ENCODE measurements at regions not wholly inside any gene's neighbourhood (a gene's known extent, or its start where the extent isn't known, plus 50 kb on each side); places are given as distances from the start of the nearest gene placed in this dataset.

- Histone ChIP-seq H4K20me1 (ENCODE audit: insufficient read depth) (no peaks in the 10 kb centered on the region), H3K27me3 (ENCODE audit: insufficient read depth, low read depth) (no peaks in the 10 kb centered on the region), H3K27ac (no peak overlapping the region), H2AFZ (ENCODE audit: low read depth) (no peak overlapping the region), H3K79me2 (ENCODE audit: insufficient read depth, low read depth) (no peaks in the 10 kb centered on the region), H3K36me3 (ENCODE audit: insufficient read depth) (no peaks in the 10 kb centered on the region), H3K4me3 (IDR thresholded peaks at IDR 0.05; ENCODE audit: insufficient read depth, low read depth, low read length) (no peak overlapping the region), H3K4me2 (no peak overlapping the region), H3K4me1 (ENCODE audit: low read depth, poor library complexity, severe bottlenecking) (no peaks in the 10 kb centered on the region), H3K9ac (no peak overlapping the region)
- TF ChIP-seq CTCF (conservative IDR thresholded peaks at IDR 0.05; ENCODE audit: low read depth, low read length) = no peak
These were observed 66.9 kb upstream of the PCDH7 start for GRCh38 chr4:30653291-30653690.

- H3K4me1 ChIP-seq (ENCODE audit: low read depth, poor library complexity, severe bottlenecking) = no peaks in the 10 kb centered on the region
- H3K27me3 ChIP-seq (ENCODE audit: insufficient read depth, low read depth) = no peaks in the 10 kb centered on the region
- no peak overlapping the region for H3K27ac ChIP-seq
- no peak overlapping the region for H3K4me3 ChIP-seq (IDR thresholded peaks at IDR 0.05; ENCODE audit: insufficient read depth, low read depth, low read length)
- H3K79me2 ChIP-seq (ENCODE audit: insufficient read depth, low read depth) = no peaks in the 10 kb centered on the region
- H3K9ac ChIP-seq = no peak overlapping the region
- no peaks in the 10 kb centered on the region for H4K20me1 ChIP-seq (ENCODE audit: insufficient read depth)
- H3K4me2 ChIP-seq = no peak overlapping the region
- H3K36me3 ChIP-seq (ENCODE audit: insufficient read depth) = no peaks in the 10 kb centered on the region
- no peak overlapping the region for H2AFZ ChIP-seq (ENCODE audit: low read depth)
- TF ChIP-seq CTCF (conservative IDR thresholded peaks at IDR 0.05; ENCODE audit: low read depth, low read length) = no peak
These were observed 63.3 kb upstream of the PCDH7 start for GRCh38 chr4:30656828-30657227.

GRCh38 chr4:30667919-30668318 is 52.2 kb upstream of the PCDH7 start:
- no peaks in the 10 kb centered on the region for H3K27me3 ChIP-seq (ENCODE audit: insufficient read depth, low read depth)
- no peaks in the 10 kb centered on the region for H4K20me1 ChIP-seq (ENCODE audit: insufficient read depth)
- H3K27ac ChIP-seq = no peak overlapping the region
- H3K9ac ChIP-seq = no peak overlapping the region
- H3K4me3 ChIP-seq (IDR thresholded peaks at IDR 0.05; ENCODE audit: insufficient read depth, low read depth, low read length) = no peak overlapping the region
- H3K4me1 ChIP-seq (ENCODE audit: low read depth, poor library complexity, severe bottlenecking) = no peaks in the 10 kb centered on the region
- H2AFZ ChIP-seq (ENCODE audit: low read depth) = no peak overlapping the region
- no peaks in the 10 kb centered on the region for H3K36me3 ChIP-seq (ENCODE audit: insufficient read depth)
- H3K4me2 ChIP-seq = no peak overlapping the region
- H3K79me2 ChIP-seq (ENCODE audit: insufficient read depth, low read depth) = no peaks in the 10 kb centered on the region
- no peak for TF ChIP-seq CTCF (conservative IDR thresholded peaks at IDR 0.05; ENCODE audit: low read depth, low read length)

- H3K79me2 ChIP-seq (ENCODE audit: insufficient read depth, low read depth) = no peaks in the 10 kb centered on the region
- H3K27me3 ChIP-seq (ENCODE audit: insufficient read depth, low read depth) = no peaks in the 10 kb centered on the region
- H3K27ac ChIP-seq = no peak overlapping the region
- H4K20me1 ChIP-seq (ENCODE audit: insufficient read depth) = no peaks in the 10 kb centered on the region
- no peaks in the 10 kb centered on the region for H3K4me1 ChIP-seq (ENCODE audit: low read depth, poor library complexity, severe bottlenecking)
- no peak overlapping the region for H3K9ac ChIP-seq
- no peaks in the 10 kb centered on the region for H3K36me3 ChIP-seq (ENCODE audit: insufficient read depth)
- no peak for TF ChIP-seq CTCF (conservative IDR thresholded peaks at IDR 0.05; ENCODE audit: low read depth, low read length)
- H3K4me2 ChIP-seq = no peak overlapping the region
- H3K4me3 ChIP-seq (IDR thresholded peaks at IDR 0.05; ENCODE audit: insufficient read depth, low read depth, low read length) = no peak overlapping the region
- no peak overlapping the region for H2AFZ ChIP-seq (ENCODE audit: low read depth)
These were observed 50.0 kb upstream of the PCDH7 start for GRCh38 chr4:30670206-30670605.

Measured in KMS-11 (cell line).